CD4-positive, alpha-beta T cell treated with Interleukin-2 at 100 ng/mL for 4 hours (primary cell): ENCODE measurements at regions not wholly inside any gene's neighbourhood (a gene's known extent, or its start where the extent isn't known, plus 50 kb on each side); places are given as distances from the start of the nearest gene placed in this dataset.
"Not testable (repeated sequence)": the region's sequence is repeated elsewhere in the genome, so short reads cannot be mapped to it uniquely, and the experiment has no call there.

Source experiments
- DNase-seq: peaks from one replicate; pipeline ENCODE4 v3.0.0-alpha.2; 2020; ENCODE audit warnings: low spot score

DNA sequence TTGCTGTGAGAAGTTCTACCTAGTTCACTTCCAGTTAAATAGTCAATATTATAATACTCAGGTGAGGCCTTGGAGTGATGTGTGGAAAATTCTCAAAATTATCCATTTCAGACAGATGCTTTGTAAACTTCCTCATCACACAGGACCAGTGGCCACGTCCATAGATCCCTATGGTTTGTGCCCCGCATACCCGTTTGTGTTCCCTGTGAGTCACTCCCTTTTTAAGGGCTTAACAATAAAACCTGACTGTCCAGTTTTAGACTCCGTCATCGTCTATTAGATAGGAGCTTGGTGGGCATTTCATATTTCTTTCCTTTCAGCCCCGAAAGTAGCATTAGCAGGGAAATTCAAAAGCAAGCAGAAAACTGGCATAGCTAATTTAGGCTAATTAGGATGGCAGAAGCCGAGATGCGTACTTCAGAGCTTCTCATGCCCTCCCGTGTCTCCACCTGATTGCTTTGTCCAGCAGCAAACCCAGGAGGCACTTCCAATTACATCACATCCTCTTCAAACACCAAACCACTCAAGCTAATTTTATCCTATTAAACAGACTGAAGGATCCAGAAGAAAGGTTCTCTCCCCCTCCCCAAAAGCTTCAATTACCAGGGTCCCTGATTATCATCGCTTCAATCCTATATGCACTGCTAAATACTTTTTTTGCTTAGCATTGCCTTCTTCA, 186.6 kb upstream of the OTX2 start:
- DNase-seq, result no peak

DNA sequence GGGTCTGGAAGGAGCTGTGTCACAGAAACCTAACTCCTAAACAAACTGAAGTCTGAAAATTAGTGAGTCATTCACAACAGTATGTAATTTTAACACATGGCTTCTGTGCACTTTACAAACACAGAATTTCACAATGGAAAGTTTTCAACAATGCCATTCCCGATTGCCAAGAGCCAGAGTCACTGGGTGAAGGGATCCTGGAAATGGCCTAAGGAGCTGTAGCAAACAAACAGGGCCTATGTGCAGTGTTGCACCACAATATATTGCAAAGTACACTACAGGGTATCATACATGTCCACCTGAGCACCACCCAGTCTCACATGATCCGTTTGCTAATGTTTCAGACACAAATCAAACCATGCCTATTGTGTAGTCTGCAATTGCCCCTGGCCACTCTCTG, 184.7 kb upstream of the OTX2 start:
- DNase-seq, result no peak

DNA sequence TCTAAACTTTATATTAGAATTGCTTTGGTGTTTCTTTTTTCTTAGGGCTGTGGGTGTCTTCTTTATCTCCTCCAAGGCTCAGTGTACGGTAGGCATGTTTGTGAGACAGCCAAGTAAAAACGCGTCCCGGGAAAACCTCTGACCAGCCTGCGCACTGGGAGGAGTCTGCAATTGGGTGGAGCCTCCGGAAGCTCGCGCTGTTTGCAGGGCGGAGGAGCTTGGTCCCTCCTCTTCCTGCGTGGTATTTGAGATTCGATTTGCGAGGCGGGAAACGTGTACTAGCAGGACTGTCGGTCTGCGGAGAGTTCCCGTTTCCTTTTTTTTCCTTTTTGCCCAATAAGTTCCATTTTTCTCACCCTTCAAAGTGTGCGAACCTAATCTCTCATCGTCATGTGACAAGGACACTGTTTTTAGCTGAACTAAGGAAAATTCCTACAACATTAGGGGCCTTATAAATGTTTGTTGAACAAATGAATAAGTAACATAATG, 182.1 kb upstream of the OTX2 start:
- no peak for DNase-seq

DNA sequence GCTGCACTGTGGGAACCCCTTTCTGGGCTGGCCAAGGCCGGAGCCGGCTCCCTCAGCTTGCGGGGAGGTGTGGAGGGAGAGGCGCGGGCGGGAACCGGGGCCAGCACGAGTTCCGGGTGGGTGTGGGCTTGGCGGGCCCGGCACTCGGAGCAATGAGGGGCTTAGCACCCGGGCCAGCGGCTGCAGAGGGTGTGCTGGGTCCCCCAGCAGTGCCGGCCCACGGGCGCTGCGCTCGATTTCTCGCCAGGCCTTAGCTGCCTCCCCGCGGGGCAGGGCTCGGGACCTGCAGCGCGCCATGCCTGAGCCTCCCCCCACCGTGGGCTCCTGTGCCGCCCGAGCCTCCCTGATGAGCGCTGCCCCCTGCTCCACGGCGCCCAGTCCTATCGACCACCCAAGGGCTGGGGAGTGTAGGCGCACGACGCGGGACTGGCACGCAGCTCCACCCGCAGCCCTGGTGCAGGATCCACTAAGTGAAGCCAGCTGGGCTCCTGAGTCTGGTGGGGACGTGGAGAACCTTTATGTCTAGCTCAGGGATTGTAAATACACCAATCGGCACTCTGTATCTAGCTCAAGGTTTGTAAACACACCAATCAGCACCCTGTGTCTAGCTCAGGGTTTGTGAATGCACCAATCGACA, 180.8 kb upstream of the OTX2 start:
- DNase-seq, result not testable (repeated sequence)

DNA sequence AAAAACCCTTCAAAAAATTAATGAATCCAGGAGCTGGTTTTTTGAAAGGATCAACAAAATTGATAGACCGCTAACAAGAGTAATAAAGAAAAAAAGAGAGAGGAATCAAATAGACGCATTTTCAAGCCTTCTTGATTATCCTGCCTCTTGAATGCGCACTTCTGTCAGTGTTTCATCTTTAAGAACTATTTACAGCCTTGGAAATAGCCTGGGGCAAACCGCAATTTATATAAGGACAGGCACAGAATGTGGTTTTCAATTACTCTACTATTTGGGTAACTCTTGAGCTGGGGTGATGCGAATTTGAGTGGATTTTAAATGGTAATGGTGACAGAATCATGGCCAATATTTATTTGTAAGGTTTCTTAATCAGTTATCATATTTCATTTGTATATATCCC, 179.1 kb upstream of the OTX2 start:
- no peak for DNase-seq

DNA sequence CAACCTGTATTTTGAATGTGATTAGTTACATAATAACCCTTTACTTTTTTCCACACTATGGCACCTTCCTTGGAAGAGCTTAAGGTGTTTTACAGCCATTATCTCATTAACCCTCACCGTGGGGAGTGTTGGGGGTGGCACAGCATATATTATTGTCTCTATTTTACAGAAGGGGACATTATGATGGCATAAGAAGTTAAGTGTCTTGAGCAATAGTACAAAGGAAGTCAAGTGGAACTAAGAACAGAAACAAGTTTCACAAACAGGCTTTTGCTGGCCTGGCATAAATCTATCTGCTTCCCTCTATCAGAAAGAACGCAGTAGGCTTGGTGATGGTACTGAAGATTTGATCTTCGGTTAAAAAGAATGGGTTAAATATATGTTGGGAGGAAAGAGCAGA, 169.7 kb upstream of the OTX2 start:
- no peak for DNase-seq

DNA sequence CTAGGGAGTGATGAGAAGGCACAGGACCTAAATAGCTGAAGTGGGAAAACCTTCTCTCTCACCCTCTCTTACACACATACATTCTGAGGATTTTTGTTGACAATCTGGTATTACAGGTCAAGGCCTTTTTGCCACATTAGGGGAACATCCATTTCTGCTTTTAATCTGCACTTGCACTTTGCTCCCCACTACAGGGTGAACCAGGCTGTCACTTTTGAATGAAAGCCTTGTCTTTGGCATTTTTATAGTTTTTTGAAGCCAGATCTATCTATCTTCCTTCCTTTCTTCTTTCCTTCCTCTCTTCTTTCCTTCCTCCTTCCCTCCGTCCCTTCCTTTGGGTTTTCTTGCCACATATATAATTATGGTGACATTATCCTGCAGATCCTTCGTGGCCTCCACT, 165.9 kb upstream of the OTX2 start:
- DNase-seq, result no peak

DNA sequence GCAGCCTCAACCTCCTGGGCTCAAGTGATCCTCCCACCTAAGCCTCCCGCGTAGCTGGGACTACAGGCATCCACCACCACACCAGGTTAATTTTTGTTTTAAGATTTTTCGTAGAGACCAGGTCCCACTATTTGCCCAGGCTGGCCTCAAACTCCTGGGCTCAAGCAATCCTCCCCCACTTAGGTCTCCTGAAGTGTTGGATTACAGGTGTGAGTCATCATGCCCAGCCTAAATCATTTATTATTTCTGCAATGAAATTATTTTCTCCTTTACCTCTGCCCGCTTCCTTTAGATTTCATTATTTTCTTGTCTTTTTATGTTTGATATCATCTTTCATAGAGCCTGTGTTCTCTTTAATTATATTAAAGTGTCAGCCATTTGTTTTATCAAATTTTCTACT, 165.2 kb upstream of the OTX2 start:
- DNase-seq, result no peak

DNA sequence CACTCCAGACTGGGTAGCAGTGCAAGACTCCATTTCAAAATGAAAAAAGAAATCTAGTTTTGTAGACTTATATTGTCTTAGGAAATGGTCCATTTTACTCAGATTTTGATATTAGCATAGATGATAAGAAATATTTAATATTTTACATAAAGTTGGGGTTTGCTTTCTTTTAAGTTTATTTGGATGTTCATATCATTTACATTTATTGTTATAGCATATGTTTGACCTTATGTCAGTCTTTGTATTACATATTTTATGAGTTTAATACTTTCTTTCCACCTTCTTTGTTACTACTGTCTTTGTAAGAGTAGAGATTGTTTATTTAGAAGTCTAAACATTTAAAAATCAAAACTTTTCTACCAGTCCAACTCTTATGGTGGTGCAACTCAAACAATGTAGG, 162.7 kb upstream of the OTX2 start:
- DNase-seq, result no peak

DNA sequence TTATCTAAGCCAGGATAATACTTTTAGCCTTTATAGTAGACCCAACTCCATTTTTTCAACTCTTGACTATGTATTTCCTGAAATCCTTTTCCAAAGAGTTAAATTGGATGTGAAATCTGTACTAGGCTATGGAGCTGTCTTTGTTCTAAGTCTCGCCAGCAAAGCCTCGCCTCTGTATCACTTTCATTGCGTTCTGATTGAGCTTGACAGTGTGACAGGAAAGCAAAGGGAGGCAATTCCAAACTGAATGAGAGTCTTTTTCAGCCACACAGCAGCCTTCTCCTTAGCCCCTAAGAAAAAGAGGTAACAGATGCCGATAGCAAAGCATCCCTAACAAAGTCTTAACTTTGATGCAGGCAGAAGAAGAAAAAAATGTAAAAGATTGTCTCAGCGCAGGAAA, 154.6 kb upstream of the OTX2 start:
- no peak for DNase-seq

DNA sequence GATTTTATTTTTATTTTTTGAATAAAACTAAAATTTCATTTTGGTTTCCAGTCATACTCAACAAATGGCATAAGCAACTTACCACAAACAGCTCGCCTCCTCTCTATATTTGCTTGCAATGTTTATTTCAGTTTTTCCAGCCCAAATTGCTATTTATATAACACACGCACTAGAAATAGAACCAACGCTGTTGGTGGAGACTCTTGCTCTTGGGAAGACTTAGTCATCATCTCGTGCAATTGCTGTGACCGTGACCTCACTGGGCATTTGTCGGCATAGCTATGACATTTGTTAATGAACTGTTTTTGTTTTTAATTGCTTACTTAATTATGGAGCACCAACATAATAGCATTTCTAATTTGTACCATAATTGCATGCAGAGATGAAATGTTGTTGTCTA, 153.1 kb upstream of the OTX2 start:
- no peak for DNase-seq

DNA sequence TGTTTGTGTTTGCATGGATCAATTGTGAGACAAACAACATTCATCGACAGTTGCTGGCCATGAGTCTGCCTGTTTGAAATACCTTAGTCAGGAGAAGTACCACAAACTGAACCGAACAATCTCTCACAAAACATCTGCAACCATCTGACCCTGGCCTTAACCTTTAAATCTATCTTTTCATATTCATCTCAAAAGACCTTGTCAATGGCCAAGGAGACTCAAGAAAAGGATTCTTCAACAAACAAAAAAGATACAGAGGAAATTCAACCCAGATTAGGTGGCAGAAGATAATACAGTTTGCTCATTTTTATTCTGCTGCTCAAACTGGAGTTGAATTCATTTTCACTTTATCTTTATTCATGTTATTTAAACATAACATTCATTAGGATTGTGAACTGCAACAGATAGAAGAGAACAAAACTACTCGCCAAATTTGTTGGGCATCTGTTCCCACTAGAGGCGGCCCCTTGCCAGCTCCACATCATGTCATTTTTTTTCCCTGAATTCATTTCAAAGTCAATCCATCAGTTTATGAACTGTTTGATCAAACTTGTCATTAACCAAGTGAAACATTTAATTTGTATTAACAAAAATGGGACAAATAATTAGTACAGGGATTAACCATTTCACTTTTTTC, 152.3 kb upstream of the OTX2 start:
- no peak for DNase-seq

DNA sequence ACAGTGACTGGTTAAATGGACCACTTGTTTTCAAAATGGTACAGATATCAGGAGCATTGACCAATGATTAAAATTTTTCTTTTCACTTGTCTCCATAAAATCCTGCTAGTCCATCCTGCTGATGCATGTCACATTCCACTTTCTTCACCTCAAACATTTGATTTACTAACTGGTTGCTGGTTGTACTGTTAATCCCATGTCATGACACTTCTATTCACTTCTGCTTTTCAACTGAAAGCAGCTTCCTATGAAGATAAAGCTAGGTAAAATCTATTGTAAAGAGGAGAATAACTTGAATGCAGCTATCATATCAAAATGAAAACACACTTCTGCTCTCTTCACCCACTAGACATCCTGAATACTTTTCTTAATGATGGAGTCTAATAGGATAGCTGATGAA, 149.6 kb upstream of the OTX2 start:
- no peak for DNase-seq

DNA sequence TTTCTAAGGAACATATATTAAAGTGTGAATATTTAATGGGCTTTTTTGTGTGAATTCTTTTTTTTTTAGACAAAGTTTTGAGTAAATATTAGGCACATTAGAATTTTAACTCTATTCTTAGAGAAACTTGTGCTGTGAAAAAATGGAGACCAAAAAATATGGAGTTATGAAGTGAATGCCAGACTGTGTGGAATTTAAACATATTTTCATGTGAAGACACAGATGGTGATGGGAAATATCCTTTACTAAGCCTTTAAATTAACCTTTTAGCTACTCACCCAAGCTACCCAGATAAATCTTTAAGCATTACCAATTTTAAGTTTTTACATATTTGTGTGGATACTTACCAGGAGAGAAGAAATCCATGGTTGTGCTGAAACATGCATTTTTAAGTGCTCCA, 148.8 kb upstream of the OTX2 start:
- no peak for DNase-seq

DNA sequence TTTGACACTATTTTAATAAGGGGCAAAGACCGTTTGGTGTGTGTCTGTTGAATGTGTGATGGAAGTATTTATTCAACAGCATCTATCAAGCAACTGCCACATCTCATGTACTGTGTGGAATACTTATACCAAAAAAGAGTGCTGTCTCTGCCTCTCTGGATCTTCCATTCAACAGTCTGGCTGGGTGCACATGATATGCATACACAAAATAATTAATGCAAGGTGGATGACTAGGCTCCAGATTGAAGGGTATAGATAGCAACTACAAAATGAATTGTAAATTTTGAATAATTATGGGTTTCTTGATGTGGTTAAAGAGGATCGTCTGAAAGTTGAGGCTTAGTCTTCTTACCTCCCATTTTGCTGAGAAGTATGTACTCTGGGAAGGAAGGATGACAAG, 145.9 kb upstream of the OTX2 start:
- DNase-seq, result no peak

DNA sequence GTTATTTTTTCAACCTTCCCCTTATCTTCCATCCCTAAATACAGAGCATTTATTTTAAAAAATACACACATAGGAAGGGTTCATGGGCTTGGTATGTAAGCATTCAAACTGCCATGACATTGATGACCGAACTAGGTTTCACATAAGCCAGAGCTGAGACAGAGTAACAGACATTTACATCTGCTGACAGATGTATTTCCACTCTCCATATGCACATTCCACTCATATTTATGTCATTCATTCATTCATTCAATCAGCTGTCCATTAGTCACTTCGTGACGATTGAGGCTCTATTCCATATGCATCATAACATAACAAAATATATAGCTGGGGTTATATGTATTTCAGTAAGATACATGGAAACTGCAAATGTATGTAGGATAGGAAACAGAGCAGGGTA, 145.5 kb upstream of the OTX2 start:
- no peak for DNase-seq

DNA sequence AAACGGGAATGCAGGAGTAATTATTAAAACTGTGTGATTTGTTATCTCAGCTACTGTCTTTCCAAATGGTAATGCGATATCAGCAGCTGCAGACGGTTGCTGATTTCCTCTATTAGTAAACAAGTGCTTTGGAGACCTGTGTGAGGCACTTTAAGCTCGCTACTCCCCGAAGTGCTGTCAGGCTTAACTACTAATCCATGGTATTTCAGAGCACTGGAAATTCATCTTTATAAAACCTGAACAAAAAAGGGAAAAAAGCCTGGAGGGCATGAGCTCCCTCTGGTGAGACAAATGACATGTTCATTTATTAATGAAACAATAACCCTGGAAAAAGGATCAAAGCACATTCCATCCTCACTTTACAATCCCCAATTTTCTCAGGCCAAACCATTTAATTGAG, 143.6 kb upstream of the OTX2 start:
- DNase-seq, result no peak

DNA sequence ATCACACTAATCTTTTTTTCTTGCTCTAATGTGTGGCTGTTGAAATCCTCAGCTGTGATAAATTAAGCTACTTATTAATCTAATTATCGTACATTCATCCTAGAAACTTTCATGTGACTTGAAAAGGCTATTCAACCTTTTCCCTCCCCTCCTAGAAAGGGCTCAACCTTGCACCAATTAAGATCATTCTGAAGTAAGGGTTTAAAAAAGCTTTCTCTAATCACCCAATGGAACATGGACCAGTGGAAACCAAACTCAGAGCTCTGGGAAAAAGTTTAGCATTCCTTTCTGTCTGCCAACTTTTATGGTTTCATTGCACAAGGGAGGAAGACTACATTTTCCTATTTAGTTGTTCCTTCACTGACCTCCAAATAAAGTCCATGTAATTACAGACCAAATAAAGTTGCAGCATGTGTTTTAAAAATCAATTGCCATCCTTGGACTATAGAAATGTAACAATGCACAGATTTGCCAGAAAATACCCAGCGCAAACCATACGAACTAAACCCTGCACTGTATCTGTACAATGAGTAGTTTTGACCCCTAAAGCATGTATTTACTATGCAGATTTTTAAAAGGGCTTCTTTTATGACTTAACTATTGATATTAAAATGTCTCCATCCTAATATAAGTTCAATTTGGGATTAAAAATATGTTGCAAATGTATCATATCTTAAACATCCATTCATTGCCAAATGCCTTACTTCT, 142.6 kb upstream of the OTX2 start:
- DNase-seq, result no peak

DNA sequence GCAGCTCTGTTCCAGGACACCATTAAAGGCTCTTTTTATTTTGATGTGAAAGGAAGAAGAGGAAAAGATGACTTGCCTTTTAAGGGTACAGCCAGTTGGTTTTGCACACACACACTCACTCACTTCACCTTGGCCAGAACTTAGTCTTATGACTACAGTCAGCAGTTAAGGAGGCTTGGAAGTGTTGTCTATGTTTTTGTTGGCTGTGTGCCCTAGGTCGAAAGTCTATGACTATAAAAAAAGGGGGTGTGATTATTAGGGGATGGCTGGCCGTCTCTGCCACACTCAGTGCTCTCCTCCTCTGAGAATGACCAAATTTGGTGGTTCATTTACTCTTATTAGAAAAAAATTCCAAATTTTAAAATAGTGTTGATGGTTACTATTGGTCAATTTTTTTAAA, 139.5 kb upstream of the OTX2 start:
- no peak for DNase-seq

DNA sequence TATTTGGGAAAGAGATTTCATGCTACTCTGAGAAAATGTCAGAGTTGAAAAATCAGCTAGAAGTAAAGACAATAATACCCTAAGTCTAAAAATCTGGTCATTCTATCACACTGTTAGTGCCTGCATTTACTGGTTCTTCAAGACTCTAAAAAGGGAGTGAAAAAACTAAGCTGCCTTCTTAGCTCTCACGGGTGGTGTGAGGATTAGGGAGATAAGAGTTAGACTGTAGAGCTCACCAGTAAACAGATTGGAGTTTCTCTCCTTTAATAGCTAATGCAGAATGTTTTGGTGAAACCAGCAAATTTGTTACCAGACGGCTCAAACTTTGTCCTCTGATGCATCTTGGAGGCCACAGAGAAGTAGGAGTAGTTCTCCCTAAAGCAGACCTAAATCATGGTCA, 135.0 kb upstream of the OTX2 start:
- DNase-seq, result no peak

DNA sequence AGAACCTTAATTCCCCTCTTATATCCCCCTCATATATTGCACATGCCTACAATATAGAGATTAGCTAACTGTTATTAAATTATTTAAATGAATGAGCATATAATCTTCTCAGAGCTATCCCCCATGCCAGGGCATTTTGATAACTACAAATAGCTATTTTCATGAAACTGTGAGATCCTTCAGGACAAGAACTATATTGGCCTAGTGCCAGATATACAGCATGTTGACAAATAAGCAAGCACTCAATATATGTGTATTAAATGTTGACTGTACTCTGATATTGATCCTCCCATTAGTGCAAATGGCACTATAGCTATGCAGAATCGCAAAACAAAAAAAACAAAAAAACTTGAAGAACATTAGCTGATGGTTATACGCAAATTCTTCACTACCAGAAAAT, 134.1 kb upstream of the OTX2 start:
- DNase-seq, result no peak

DNA sequence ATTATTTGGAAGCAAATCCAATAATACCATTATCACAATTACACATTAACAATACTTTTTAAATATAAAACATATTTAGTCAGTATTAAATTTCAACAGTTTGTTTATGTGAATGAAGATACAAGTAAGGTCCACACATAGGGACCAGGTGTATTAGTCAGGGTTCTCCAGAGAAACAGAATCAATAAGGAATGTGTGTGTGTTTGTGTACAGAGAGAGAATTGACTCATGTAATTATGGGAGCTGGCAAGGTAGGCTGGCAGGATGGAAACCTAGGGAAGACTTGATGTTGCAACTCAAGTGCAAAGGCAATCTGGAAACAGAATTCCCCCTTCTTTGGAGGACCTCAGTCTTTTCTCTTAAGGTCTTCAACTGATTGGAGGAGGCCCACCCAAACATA, 123.2 kb upstream of the OTX2 start:
- DNase-seq, result no peak
